SK-N-SH (cell line): ENCODE measurements at regions not wholly inside any gene's neighbourhood (a gene's known extent, or its start where the extent isn't known, plus 50 kb on each side); places are given as distances from the start of the nearest gene placed in this dataset.
A peak's percentile ranks its signal among the peaks of the same experiment; 100 is the strongest.

Experiments used
- CTCF ChIA-PET: fragments of 300-600, 350-600 bp; formaldehyde crosslinking; extraction: SDS; loops from one replicate; lab custom pipeline; 2021; lab: Yijun Ruan, JAX
- POLR2A ChIA-PET: fragments of 350-600 bp; sonication (Branson Sonifier 250); formaldehyde crosslinking; extraction: SDS; loops from one replicate; lab custom pipeline; 2020; ENCODE audit warnings: antibody characterized with exemption, inconsistent platforms; lab: Yijun Ruan, JAX
- DNase-seq: peaks from one replicate; pipeline ENCODE4 v3.0.0; 2012
- H2AFZ ChIP-seq: fragments of 200-600 bp; sonication (generic); 2 replicates; pipeline ENCODE4 v1.8.1; 2016; ENCODE audit warnings: antibody characterized with exemption, mild to moderate bottlenecking, low read depth
- H3F3A ChIP-seq: fragments of 200-600 bp; sonication (generic); replicated peaks from 2 replicates; pipeline ENCODE3; 2016; ENCODE audit warnings: antibody characterized with exemption, mild to moderate bottlenecking; ENCODE audit not compliant: insufficient read depth
- H3K27ac ChIP-seq, 2 experiments: fragments of 200-500 bp in 1 of 2; fragments of 200-600 bp in 1 of 2; sonication (Bioruptor generic) in 1 of 2; sonication (generic), shearing (Covaris generic) in 1 of 2; 2 replicates each; pipeline versions ENCODE4 v1.5.1 to v1.6.1; 2014 to 2016; ENCODE audit warnings: low read depth in 2 of 2, inconsistent platforms in 1 of 2, low read length in 1 of 2, mild to moderate bottlenecking in 1 of 2, mixed read lengths in 1 of 2
- H3K27me3 ChIP-seq: fragments of 200-600 bp; sonication (generic), shearing (Covaris generic); 2 replicates; pipeline ENCODE4 v1.6.1; 2016; ENCODE audit warnings: mixed run types; ENCODE audit not compliant: insufficient read depth
- H3K36me3 ChIP-seq, 2 experiments: fragments of 200-500 bp in 1 of 2; fragments of 200-600 bp in 1 of 2; sonication (Bioruptor generic) in 1 of 2; sonication (generic) in 1 of 2; replicated peaks in 1 of 2; 2 replicates each; pipeline versions ENCODE3 to v1.5.1; 2014 to 2016; ENCODE audit warnings: low read length in 1 of 2, mild to moderate bottlenecking in 1 of 2; ENCODE audit not compliant: insufficient read depth in 2 of 2, control insufficient read depth in 1 of 2
- H3K4me1 ChIP-seq, 2 experiments: fragments of 200-500 bp in 1 of 2; fragments of 200-600 bp in 1 of 2; sonication (Bioruptor generic) in 1 of 2; sonication (generic), shearing (Covaris generic) in 1 of 2; 2 replicates each; pipeline versions ENCODE4 v1.5.1 to v1.6.1; 2014 to 2016; ENCODE audit warnings: low read depth in 1 of 2, low read length in 1 of 2, mixed run types in 1 of 2; ENCODE audit not compliant: insufficient read depth in 2 of 2, control insufficient read depth in 1 of 2
- H3K4me2 ChIP-seq: fragments of 200-600 bp; sonication (generic), shearing (Covaris generic); 2 replicates; pipeline ENCODE4 v1.6.1; 2017; ENCODE audit warnings: mixed run types
- H3K4me3 ChIP-seq, 2 experiments: fragments of 200-500 bp in 1 of 2; fragments of 200-600 bp in 1 of 2; sonication (Bioruptor generic) in 1 of 2; sonication (generic), shearing (Covaris generic) in 1 of 2; 2 replicates each; pipeline versions ENCODE4 v1.5.1 to v1.8.1; 2014 to 2016; ENCODE audit warnings: low read depth in 2 of 2, inconsistent platforms in 1 of 2, low read length in 1 of 2, mild to moderate bottlenecking in 1 of 2, mixed read lengths in 1 of 2, moderate library complexity in 1 of 2
- H3K79me2 ChIP-seq: fragments of 200-600 bp; sonication (generic); 2 replicates; pipeline ENCODE4 v1.8.1; 2017; ENCODE audit warnings: mild to moderate bottlenecking; ENCODE audit not compliant: insufficient read depth
- H3K9ac ChIP-seq: fragments of 200-600 bp; sonication (generic); 2 replicates; pipeline ENCODE4 v1.6.1; 2017; ENCODE audit warnings: mixed run types
- H3K9me2 ChIP-seq: fragments of 200-600 bp; sonication (generic); 2 replicates; pipeline ENCODE4 v1.6.1; 2017; ENCODE audit warnings: mixed run types
- H3K9me3 ChIP-seq: fragments of 200-600 bp; sonication (generic); 2 replicates; pipeline ENCODE4 v1.6.1; 2017; ENCODE audit warnings: mixed run types, mild to moderate bottlenecking, moderate library complexity
- H4K20me1 ChIP-seq: fragments of 200-600 bp; sonication (generic); 2 replicates; pipeline ENCODE4 v1.6.1; 2017; ENCODE audit warnings: mild to moderate bottlenecking, mixed run types; ENCODE audit not compliant: insufficient read depth
- ELF1 ChIP-seq: IDR thresholded peaks from 2 replicates; pipeline ENCODE4 v1.4.0; 2012
- EP300 ChIP-seq, 2 experiments: IDR thresholded peaks; 2 replicates each; pipeline versions ENCODE4 v1.4.0 to v1.6.1; 2012; ENCODE audit warnings: borderline replicate concordance in 1 of 2, low read depth in 1 of 2, low read length in 1 of 2
- EZH2phosphoT487 ChIP-seq: fragments of 200-600 bp; sonication (generic); IDR thresholded peaks from 2 replicates; pipeline ENCODE4 v1.6.1; 2017; ENCODE audit warnings: low read depth, mixed run types, mild to moderate bottlenecking, antibody characterized with exemption, moderate library complexity, borderline replicate concordance
- FOSL2 ChIP-seq: IDR thresholded peaks from 2 replicates; pipeline ENCODE4 v1.4.0; 2012; ENCODE audit warnings: low read depth, mild to moderate bottlenecking, moderate library complexity, borderline replicate concordance
- GATA2 ChIP-seq: sonication (generic); formaldehyde crosslinking; IDR thresholded peaks from 2 replicates; pipeline ENCODE4 v1.5.0; 2020; ENCODE audit warnings: mild to moderate bottlenecking, missing genetic modification reagents
- MXI1 ChIP-seq: IDR thresholded peaks from 2 replicates; pipeline ENCODE4 v1.6.1; 2012; ENCODE audit warnings: mild to moderate bottlenecking, low read depth, low read length, improper control_type of control experiment
- PBX3 ChIP-seq: IDR thresholded peaks from 2 replicates; pipeline ENCODE4; 2012
- RAD21 ChIP-seq: IDR thresholded peaks from 2 replicates; pipeline ENCODE4 v1.6.1; 2012; ENCODE audit warnings: mild to moderate bottlenecking, low read length
- RCOR1 ChIP-seq: fragments of 150-350 bp; IDR thresholded peaks from 2 replicates; pipeline ENCODE4 v1.6.1; 2017; ENCODE audit warnings: antibody characterized with exemption, low read length
- REST ChIP-seq: IDR thresholded peaks from 2 replicates; pipeline ENCODE4 v1.6.1; 2012; ENCODE audit warnings: mild to moderate bottlenecking, low read depth, low read length, moderate library complexity
- RFX5 ChIP-seq: IDR thresholded peaks from 2 replicates; pipeline ENCODE4 v1.6.1; 2012; ENCODE audit warnings: mild to moderate bottlenecking, improper control_type of control experiment, low read length
- RXRA ChIP-seq: IDR thresholded peaks from 2 replicates; pipeline ENCODE4 v1.4.0; 2012; ENCODE audit warnings: low read depth, mild to moderate bottlenecking, borderline replicate concordance
- TAF1 ChIP-seq: IDR thresholded peaks from 2 replicates; pipeline ENCODE4 v1.6.1; 2012; ENCODE audit warnings: low read depth, mild to moderate bottlenecking, low read length, moderate library complexity, borderline replicate concordance
- YY1 ChIP-seq: IDR thresholded peaks from 2 replicates; pipeline ENCODE4 v1.4.0; 2012; ENCODE audit warnings: low read depth, mild to moderate bottlenecking
- ZBTB33 ChIP-seq: IDR thresholded peaks from 2 replicates; pipeline ENCODE4 v1.4.0; 2012; ENCODE audit warnings: low read depth, borderline replicate concordance
- WGBS: methylation state at CpG from one replicate; pipeline ENCODE4 v1.1.6; 2017; ENCODE audit warnings: low lambda C conversion rate; 5-methylcytosine and 5-hydroxymethylcytosine counted together

- Histone ChIP-seq H3K79me2 (no peaks in the 10 kb centered on the region), H3K36me3 (no peaks in the 10 kb centered on the region), H3K9ac (no peak overlapping the region), H3K9me2 (no peaks in the 10 kb centered on the region; the same call in 1 of the 2 replicates), H3K4me1 (peaks cover 0 to 6% of the 10 kb centered on the region in 2 experiments), H3F3A (peaks cover 11% of the 10 kb centered on the region), H3K27me3 (no peaks in the 10 kb centered on the region), H3K27ac (no peak overlapping the region)
- CTCF ChIA-PET = interaction anchor here (1.4 kb wide), 1 partner anchor 239 kb away, joined by 3 read pairs; no protein-coding TSS in a partner anchor
- TF ChIP-seq RFX5 (no peak), FOSL2 (no peak), TAF1 (no peak), RAD21 (no peak), RCOR1 (no peak), YY1 (no peak), PBX3 (no peak), EZH2phosphoT487 (no peak)
- TF ChIP-seq, all 33 proteins: peak for 0
- H4K20me1 ChIP-seq = no peaks in the 10 kb centered on the region
- 0 out of 2 replicates have a peak, but pooled peaks cover 4% of the 10 kb centered on the region for H3K9me3 ChIP-seq
- WGBS = 69% methylated on average over 3 of the region's 3 CpGs
- H2AFZ ChIP-seq = no peak overlapping the region
- no peak overlapping the region for H3K4me2 ChIP-seq
- POLR2A ChIA-PET = no interaction called here
- no peak overlapping the region for H3K4me3 ChIP-seq
- no peak for DNase-seq
These were observed 238.2 kb downstream of the KCNJ2 start for GRCh38 chr17:70407506-70407905.

GRCh38 chr17:70408768-70409167 lies 239.4 kb downstream of the KCNJ2 start:
- H3K27ac ChIP-seq = no peak overlapping the region
- H3K36me3 ChIP-seq = no peaks in the 10 kb centered on the region
- H2AFZ ChIP-seq = no peak overlapping the region
- peaks cover 0 to 6% of the 10 kb centered on the region in 2 experiments for H3K4me1 ChIP-seq
- 72% methylated on average over 1 of the region's 1 CpG for WGBS
- H3K4me3 ChIP-seq = no peak overlapping the region
- H3K27me3 ChIP-seq = no peaks in the 10 kb centered on the region
- ChIA-PET CTCF (interaction anchor here (1.4 kb wide), 1 partner anchor 240 kb away, joined by 3 read pairs; no protein-coding TSS in a partner anchor), POLR2A (no interaction called here)
- no peak for DNase-seq
- no peaks in the 10 kb centered on the region for H3K79me2 ChIP-seq
- no peak for TF ChIP-seq TAF1
- no peak overlapping the region for H3K9ac ChIP-seq
- H3K4me2 ChIP-seq = no peak overlapping the region
- no peaks in the 10 kb centered on the region; the same call in 1 of the 2 replicates for H3K9me2 ChIP-seq
- H3K9me3 ChIP-seq = 0 out of 2 replicates have a peak, but pooled peaks cover 4% of the 10 kb centered on the region
- H3F3A ChIP-seq = peaks cover 11% of the 10 kb centered on the region
- no peaks in the 10 kb centered on the region for H4K20me1 ChIP-seq

- H3K79me2 ChIP-seq = no peaks in the 10 kb centered on the region
- no peak overlapping the region for H3K4me2 ChIP-seq
- no peaks in the 10 kb centered on the region for H4K20me1 ChIP-seq
- H2AFZ ChIP-seq = no peak overlapping the region
- 17% methylated on average over 3 of the region's 3 CpGs for WGBS
- CTCF ChIA-PET = interaction anchor here (0.6 to 1.4 kb wide), 2 partner anchors 17 to 19 kb away, joined by 3 to 4 read pairs; no protein-coding TSS in a partner anchor
- no peak for DNase-seq
- POLR2A ChIA-PET = no interaction called here
- no peaks in the 10 kb centered on the region; the same call in 1 of the 2 replicates for H3K9me2 ChIP-seq
- H3K4me3 ChIP-seq = no peak overlapping the region
- H3K27ac ChIP-seq = peak overlapping the region in 1 of 2 experiments; percentile 71; a peak in 2 of 4 replicates
- H3K9me3 ChIP-seq = 0 out of 2 replicates have a peak, but pooled peaks cover 4% of the 10 kb centered on the region
- peaks cover 0 to 9% of the 10 kb centered on the region in 2 experiments; a peak in 1 of 4 replicates for H3K4me1 ChIP-seq
- no peaks in the 10 kb centered on the region for H3K27me3 ChIP-seq
- H3K36me3 ChIP-seq = no peaks in the 10 kb centered on the region
- H3K9ac ChIP-seq = no peak overlapping the region
- H3F3A ChIP-seq = no peaks in the 10 kb centered on the region
- no peak for TF ChIP-seq REST
- TF ChIP-seq YY1 = no peak
- TF ChIP-seq ZBTB33 = no peak
- TF ChIP-seq GATA2 (CRISPR knock-in tag) = peak; percentile 42; the same call in 1 of the 2 replicates
- TF ChIP-seq ELF1 = no peak
- no peak for TF ChIP-seq MXI1
- peak in 1 of 2 experiments; percentile 41; a peak in 1 of 4 replicates for TF ChIP-seq EP300 (IDR thresholded peaks at IDR 0.05; ENCODE audit: borderline replicate concordance in 1 of 2, low read depth in 1 of 2, low read length in 1 of 2)
- TF ChIP-seq RXRA = no peak
These were observed 245.0 kb downstream of the KCNJ2 start for GRCh38 chr17:70414300-70414699.
